AG09319 (cell line): ENCODE measurements at regions not wholly inside any gene's neighbourhood (a gene's known extent, or its start where the extent isn't known, plus 50 kb on each side); places are given as distances from the start of the nearest gene placed in this dataset.

ENCODE experiments used
- DNase-seq: peaks from one replicate; pipeline ENCODE4 v3.0.0-alpha.2; 2010; ENCODE audit warnings: low read depth; ENCODE audit errors: extremely low read depth
- CTCF ChIP-seq: IDR thresholded peaks from 2 replicates; pipeline ENCODE4 v1.5.1; 2011; ENCODE audit warnings: low read depth, mild to moderate bottlenecking, inconsistent platforms, low read length, moderate library complexity

DNA sequence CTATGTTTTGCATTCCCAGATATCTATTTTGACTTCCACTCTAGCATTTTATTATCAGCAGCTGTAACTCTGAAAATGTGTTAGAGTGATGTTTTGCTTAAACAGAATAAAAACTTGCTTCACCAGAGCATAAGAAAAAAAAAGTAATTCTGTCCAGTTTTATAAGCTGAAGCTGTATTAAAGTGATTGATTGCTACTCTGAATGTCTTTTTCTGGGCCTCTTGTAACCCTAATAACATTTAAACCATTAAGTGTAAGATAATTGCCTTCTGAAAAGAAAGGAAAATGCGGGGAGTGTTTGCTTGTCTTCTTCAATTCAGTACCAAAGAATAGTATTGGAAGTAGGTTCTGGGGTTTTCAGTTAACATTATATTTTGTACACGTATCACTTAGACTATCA, 57.9 kb upstream of the UBE2E1 start:
- DNase-seq, result no peak
- no peak for TF ChIP-seq CTCF

GRCh38 chr3:23748398-23749110, 57.2 kb upstream of the UBE2E1 start:
- DNase-seq, result no peak
- TF ChIP-seq CTCF, result no peak

DNA sequence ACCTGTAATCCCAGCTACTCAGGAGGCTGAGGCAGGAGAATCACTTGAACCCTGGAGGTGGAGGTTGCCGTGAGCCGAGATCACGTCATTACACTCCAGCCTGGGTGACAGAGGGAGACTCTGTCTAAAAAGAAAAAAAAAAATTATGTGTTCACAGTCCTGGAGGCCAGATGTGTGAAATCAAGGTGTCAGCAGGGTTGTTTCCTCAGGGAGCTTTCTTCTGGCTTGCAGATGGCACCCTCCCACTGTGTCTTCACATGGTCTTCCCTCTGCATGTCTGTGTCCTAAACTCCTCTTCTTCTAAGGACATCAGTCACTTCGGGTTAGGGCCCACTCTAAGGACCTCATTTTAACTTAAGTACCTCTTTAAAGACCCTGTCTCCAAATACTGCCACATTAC, 56.1 kb upstream of the UBE2E1 start:
- DNase-seq, result no peak

DNA sequence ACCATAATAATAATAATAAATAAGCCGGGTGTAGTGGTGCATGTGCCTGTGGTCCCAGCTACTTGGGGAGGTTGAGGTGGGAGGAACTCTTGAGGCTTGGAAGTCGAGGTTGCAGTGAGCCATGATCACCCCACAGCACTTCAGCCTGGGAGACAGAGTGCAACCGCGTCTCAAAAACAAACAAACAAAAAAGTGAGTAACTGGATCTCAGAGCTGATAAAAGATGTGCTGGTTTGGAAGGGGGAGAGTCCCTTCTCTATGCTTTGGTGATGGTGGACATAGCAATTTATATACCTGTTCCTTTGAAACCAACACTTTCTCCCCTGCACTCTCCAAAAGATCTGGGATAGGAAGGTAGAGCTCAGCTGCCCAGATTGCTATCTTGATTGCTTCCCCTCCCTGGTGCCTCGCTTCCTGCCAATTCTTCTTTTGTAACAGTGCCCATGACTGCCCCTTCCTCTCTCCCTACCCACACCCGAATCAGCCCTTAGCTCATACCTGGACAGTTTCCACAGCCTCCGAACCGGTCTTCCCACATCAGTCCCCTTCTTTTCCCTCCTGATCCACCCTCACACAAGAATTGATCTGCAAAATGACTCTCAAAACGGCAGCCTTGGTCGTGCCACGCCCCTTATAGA, 55.1 kb upstream of the UBE2E1 start:
- DNase-seq, result no peak
- TF ChIP-seq CTCF, result no peak

More for the DNA sequence above, 56.1 kb upstream of the UBE2E1 start:
- no peak for TF ChIP-seq CTCF

DNA sequence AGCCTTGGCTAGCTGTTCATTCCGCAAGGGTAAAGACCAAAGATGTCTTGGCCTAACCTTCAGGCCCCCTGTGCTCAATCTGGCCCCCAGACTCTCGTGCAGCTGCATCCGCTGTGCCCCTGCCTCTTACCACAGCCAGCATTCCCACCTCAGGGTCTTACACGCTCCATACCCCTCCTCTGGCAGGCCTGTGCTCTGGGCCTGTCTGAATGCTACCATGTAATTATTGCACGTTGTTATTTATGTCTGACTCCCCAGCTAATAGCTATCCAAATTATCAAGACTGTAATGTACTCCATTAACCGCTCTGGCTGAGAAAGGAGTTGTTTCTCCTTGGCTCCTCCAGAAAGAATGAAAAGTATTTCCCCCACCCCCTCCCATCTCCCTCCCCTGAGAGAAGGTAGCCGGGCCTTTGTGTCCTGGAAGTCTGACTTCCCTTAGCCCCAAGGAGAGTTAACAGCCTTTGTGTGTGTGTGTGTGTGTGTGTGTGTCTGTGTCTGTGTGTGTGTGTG, 54.5 kb upstream of the UBE2E1 start:
- no peak for DNase-seq
- no peak for TF ChIP-seq CTCF

DNA sequence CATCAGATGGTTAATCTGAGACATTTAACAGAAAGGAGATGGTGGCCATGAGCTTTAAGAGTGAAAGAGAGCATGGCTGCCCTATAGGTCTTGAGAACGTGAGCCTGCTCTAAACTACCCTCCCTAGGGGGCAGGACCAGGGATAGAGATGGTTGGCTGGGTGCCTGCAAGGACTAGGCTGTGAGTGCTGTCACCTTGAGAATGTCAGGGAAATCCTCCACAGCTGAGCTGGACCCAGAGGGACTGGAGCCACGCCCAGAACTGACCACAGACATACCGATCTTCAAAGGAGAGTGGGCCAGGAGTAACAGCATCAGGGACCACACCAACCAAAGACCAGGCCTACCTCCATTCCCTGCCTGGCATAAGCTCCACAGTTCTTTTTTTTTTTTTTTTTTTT, 53.6 kb upstream of the UBE2E1 start:
- DNase-seq, result no peak
- TF ChIP-seq CTCF, result no peak

GRCh38 chr3:23754215-23754614, 51.5 kb upstream of the UBE2E1 start:
- TF ChIP-seq CTCF, result no peak
- DNase-seq, result no peak
